ENCODE measurements at regions not wholly inside any gene's neighbourhood (a gene's known extent, or its start where the extent isn't known, plus 50 kb on each side); places are given as distances from the start of the nearest gene placed in this dataset.

- no peak for DNase-seq (ENCODE audit: low read depth in 3 of 3, low spot score in 1 of 3)
These were observed 143.8 kb upstream of the ARID2 start for GRCh38 chr12:45585522-45586230.

GRCh38 chr12:45586486-45586885, 143.0 kb upstream of the ARID2 start:
- DNase-seq (ENCODE audit: low read depth in 3 of 3, low spot score in 1 of 3) = no peak

GRCh38 chr12:45587012-45587411, 142.5 kb upstream of the ARID2 start:
- no peak for DNase-seq (ENCODE audit: low read depth in 3 of 3, low spot score in 1 of 3)

- DNase-seq (ENCODE audit: low read depth in 3 of 3, low spot score in 1 of 3) = no peak
These were observed 141.5 kb upstream of the ARID2 start for GRCh38 chr12:45587877-45588533.

GRCh38 chr12:45590646-45591045, 138.9 kb upstream of the ARID2 start:
- no peak for DNase-seq (ENCODE audit: low read depth in 3 of 3, low spot score in 1 of 3)

GRCh38 chr12:45591635-45592034, 137.9 kb upstream of the ARID2 start:
- DNase-seq (ENCODE audit: low read depth in 3 of 3, low spot score in 1 of 3) = no peak

GRCh38 chr12:45596366-45596765, 133.1 kb upstream of the ARID2 start:
- DNase-seq (ENCODE audit: low read depth in 3 of 3, low spot score in 1 of 3) = no peak

- no peak for DNase-seq (ENCODE audit: low read depth in 3 of 3, low spot score in 1 of 3)
These were observed 131.2 kb upstream of the ARID2 start for GRCh38 chr12:45598336-45598735.

GRCh38 chr12:45598761-45599160, 130.7 kb upstream of the ARID2 start:
- DNase-seq (ENCODE audit: low read depth in 3 of 3, low spot score in 1 of 3) = no peak

- no peak for DNase-seq (ENCODE audit: low read depth in 3 of 3, low spot score in 1 of 3)
These were observed 130.3 kb upstream of the ARID2 start for GRCh38 chr12:45599196-45599595.

GRCh38 chr12:45601390-45601789, 128.1 kb upstream of the ARID2 start:
- DNase-seq (ENCODE audit: low read depth in 3 of 3, low spot score in 1 of 3) = no peak

GRCh38 chr12:45601888-45602287, 127.6 kb upstream of the ARID2 start:
- no peak for DNase-seq (ENCODE audit: low read depth in 3 of 3, low spot score in 1 of 3)

GRCh38 chr12:45605624-45606023, 123.9 kb upstream of the ARID2 start:
- DNase-seq (ENCODE audit: low read depth in 3 of 3, low spot score in 1 of 3) = no peak

GRCh38 chr12:45611061-45611460, 118.4 kb upstream of the ARID2 start:
- DNase-seq (ENCODE audit: low read depth in 3 of 3, low spot score in 1 of 3) = no peak

GRCh38 chr12:45611495-45611894, 118.0 kb upstream of the ARID2 start:
- no peak for DNase-seq (ENCODE audit: low read depth in 3 of 3, low spot score in 1 of 3)

GRCh38 chr12:45612044-45612794, 117.3 kb upstream of the ARID2 start:
- no peak for DNase-seq (ENCODE audit: low read depth in 3 of 3, low spot score in 1 of 3)

GRCh38 chr12:45613296-45613695, 116.2 kb upstream of the ARID2 start:
- no peak for DNase-seq (ENCODE audit: low read depth in 3 of 3, low spot score in 1 of 3)

- DNase-seq (ENCODE audit: low read depth in 3 of 3, low spot score in 1 of 3) = no peak
These were observed 115.7 kb upstream of the ARID2 start for GRCh38 chr12:45613855-45614254.

GRCh38 chr12:45615268-45615667, 114.2 kb upstream of the ARID2 start:
- no peak for DNase-seq (ENCODE audit: low read depth in 3 of 3, low spot score in 1 of 3)

- DNase-seq (ENCODE audit: low read depth in 3 of 3, low spot score in 1 of 3) = no peak
These were observed 109.8 kb upstream of the ARID2 start for GRCh38 chr12:45619736-45620135.

- DNase-seq (ENCODE audit: low read depth in 3 of 3, low spot score in 1 of 3) = no peak
These were observed 107.8 kb upstream of the ARID2 start for GRCh38 chr12:45621703-45622102.
